ENCODE measurements at regions not wholly inside any gene's neighbourhood (a gene's known extent, or its start where the extent isn't known, plus 50 kb on each side); places are given as distances from the start of the nearest gene placed in this dataset.

- TF ChIP-seq EZH2 (IDR thresholded peaks at IDR 0.05; ENCODE audit: low read depth, low read length, severe bottlenecking) (no peak), SIN3A (conservative IDR thresholded peaks at IDR 0.05 in 1 of 2, IDR thresholded peaks at IDR 0.05 in 1 of 2; ENCODE audit: low read depth in 1 of 2, low read length in 2 of 2) (no peak), CTCF (IDR thresholded peaks at IDR 0.05; ENCODE audit: control extremely low read depth in 1 of 3, insufficient read depth in 1 of 3, low read depth in 1 of 3, low read length in 3 of 3) (no peak), CEBPB (IDR thresholded peaks at IDR 0.05; ENCODE audit: low read depth, low read length) (no peak), MAX (IDR thresholded peaks at IDR 0.05) (no peak), POLR2A (IDR thresholded peaks at IDR 0.05; ENCODE audit: control extremely low read depth in 1 of 2, low read depth in 2 of 2, low read length in 2 of 2) (no peak), ZNF274 (IDR thresholded peaks at IDR 0.05; ENCODE audit: borderline replicate concordance, extremely low read depth, low read length) (no peak), POLR2AphosphoS5 (IDR thresholded peaks at IDR 0.05; ENCODE audit: low read depth, low read length) (no peak), ATF3 (IDR thresholded peaks at IDR 0.05; ENCODE audit: insufficient read depth, low read depth, low read length) (no peak), EGR1 (IDR thresholded peaks at IDR 0.05; ENCODE audit: borderline replicate concordance, low read depth, low read length) (no peak), TBP (IDR thresholded peaks at IDR 0.05; ENCODE audit: low read depth, low read length) (no peak), SP1 (IDR thresholded peaks at IDR 0.05; ENCODE audit: low read depth, low read length) (no peak), EP300 (IDR thresholded peaks at IDR 0.05; ENCODE audit: borderline replicate concordance in 1 of 2, low read depth in 2 of 2, low read length in 2 of 2) (no peak)
These were observed 232.6 kb upstream of the TBX3 start for GRCh38 chr12:114916541-114916940.

Data from H1 (cell line).